Lung (tissue), 11 donors: ENCODE measurements at regions not wholly inside any gene's neighbourhood (a gene's known extent, or its start where the extent isn't known, plus 50 kb on each side); places are given as distances from the start of the nearest gene placed in this dataset.

ENCODE experiments used
- ATAC-seq: fragments of 200-7000 bp; cut with Tn5 transposase; one replicate; pipeline ENCODE4 v1.9.1; 2020; ENCODE audit warnings: moderate number of reproducible peaks; ENCODE audit not compliant: insufficient read depth, low FRiP score
- DNase-seq, 3 donors: peaks; one replicate each; pipeline ENCODE4 v3.0.0-alpha.2; 2013 to 2017
- H3K27ac ChIP-seq, 2 donors: one replicate each; pipeline ENCODE4 v1.5.1; 2013; ENCODE audit warnings: mild to moderate bottlenecking in 2 of 2, moderate library complexity in 2 of 2, control low read depth in 1 of 2, inconsistent platforms in 1 of 2, low read depth in 1 of 2, low read length in 1 of 2
- H3K27me3 ChIP-seq, 3 donors: one replicate each; pipeline ENCODE4 v1.5.1; 2013; ENCODE audit warnings: low read length in 2 of 3; ENCODE audit not compliant: control insufficient read depth in 3 of 3, insufficient read depth in 3 of 3
- H3K36me3 ChIP-seq, 4 donors: one replicate each; pipeline ENCODE4 v1.5.1; 2013; ENCODE audit warnings: low read length in 4 of 4, mild to moderate bottlenecking in 1 of 4, moderate library complexity in 1 of 4; ENCODE audit not compliant: control insufficient read depth in 4 of 4, insufficient read depth in 4 of 4
- H3K4me1 ChIP-seq, 5 donors: one replicate each; pipeline ENCODE4 v1.5.1; 2013; ENCODE audit warnings: low read length in 5 of 5, mild to moderate bottlenecking in 2 of 5, moderate library complexity in 1 of 5; ENCODE audit not compliant: control insufficient read depth in 5 of 5, insufficient read depth in 5 of 5
- H3K4me3 ChIP-seq: one replicate; pipeline ENCODE4 v1.5.1; 2013; ENCODE audit warnings: mild to moderate bottlenecking, control low read depth, moderate library complexity
- H3K9ac ChIP-seq, 2 donors: one replicate each; pipeline ENCODE4 v1.5.1; 2013; ENCODE audit warnings: low read length in 2 of 2, control low read depth in 1 of 2; ENCODE audit not compliant: insufficient read depth in 1 of 2
- H3K9me3 ChIP-seq, 4 donors: one replicate each; pipeline ENCODE4 v1.5.1; 2013; ENCODE audit warnings: low read length in 3 of 4, mild to moderate bottlenecking in 1 of 4, moderate library complexity in 1 of 4; ENCODE audit not compliant: control insufficient read depth in 4 of 4, insufficient read depth in 3 of 4
- CTCF ChIP-seq: IDR thresholded peaks from 2 replicates; pipeline ENCODE4 v1.5.1; 2012; ENCODE audit warnings: mild to moderate bottlenecking; ENCODE audit errors: control extremely low read depth, extremely low read depth
- WGBS, 2 donors: extraction: QIAGEN DNeasy Blood & Tissue Kit; methylation state at CpG; one replicate each; pipeline ENCODE4 v1.1.7; 2013; 5-methylcytosine and 5-hydroxymethylcytosine counted together
- donor health status: control.
- donor health status: control.
- donor health status: Bipolar disorder and iron deficiency.
- donor health status: healthy.
- donor health status: DM: yes; HTN: yes; CAD: no.

GRCh38 chr5:4159681-4160080, 564.0 kb downstream of the IRX1 start:
- ATAC-seq: no peak
- H3K9ac ChIP-seq: no peak overlapping the region
- no peak for TF ChIP-seq CTCF
- H3K36me3 ChIP-seq: no peaks in the 10 kb centered on the region
- peaks cover 0 to 2% (median under 1%) of the 10 kb centered on the region in 4 donors for H3K9me3 ChIP-seq
- WGBS, 2 donors: 78 to 83% methylated on average over 5 of the region's 5 CpGs
- no peak for DNase-seq
- H3K4me3 ChIP-seq: no peak overlapping the region
- peaks cover 0 to 4% (median 0%) of the 10 kb centered on the region in 5 donors for H3K4me1 ChIP-seq
- H3K27me3 ChIP-seq: no peaks in the 10 kb centered on the region
- H3K27ac ChIP-seq: no peak overlapping the region

- no peak overlapping the region for H3K27ac ChIP-seq
- H3K4me3 ChIP-seq: no peak overlapping the region
- no peak overlapping the region for H3K9ac ChIP-seq
- ATAC-seq (no peak), DNase-seq (no peak)
- H3K36me3 ChIP-seq: no peaks in the 10 kb centered on the region
- H3K9me3 ChIP-seq: no peaks in the 10 kb centered on the region
- peaks cover 0 to 4% (median 0%) of the 10 kb centered on the region in 5 donors for H3K4me1 ChIP-seq
- TF ChIP-seq CTCF: no peak
- 89% methylated on average over 6 of the region's 6 CpGs for WGBS, 2 donors
- H3K27me3 ChIP-seq: no peaks in the 10 kb centered on the region
These were observed 568.5 kb downstream of the IRX1 start for GRCh38 chr5:4164167-4164566.

GRCh38 chr5:4180703-4181102, 585.1 kb downstream of the IRX1 start:
- no peak for TF ChIP-seq CTCF
- Histone ChIP-seq H3K4me3 (no peak overlapping the region), H3K4me1 (no peaks in the 10 kb centered on the region), H3K27ac (no peak overlapping the region), H3K9ac (no peak overlapping the region), H3K36me3 (no peaks in the 10 kb centered on the region), H3K9me3 (peaks cover 0 to 4% (median 2%) of the 10 kb centered on the region in 4 donors), H3K27me3 (no peaks in the 10 kb centered on the region)
- WGBS, 2 donors: 89% methylated on average over 5 of the region's 5 CpGs
- no peak for ATAC-seq
- DNase-seq: no peak

GRCh38 chr5:4182144-4182543, 586.5 kb downstream of the IRX1 start:
- Histone ChIP-seq H3K36me3 (no peaks in the 10 kb centered on the region), H3K27me3 (no peaks in the 10 kb centered on the region), H3K27ac (no peak overlapping the region), H3K4me1 (no peaks in the 10 kb centered on the region), H3K9ac (no peak overlapping the region), H3K4me3 (no peak overlapping the region), H3K9me3 (peaks cover 0 to 3% (median under 1%) of the 10 kb centered on the region in 4 donors)
- WGBS, 2 donors: 87 to 88% methylated on average over 5 of the region's 5 CpGs
- no peak for ATAC-seq
- TF ChIP-seq CTCF: no peak
- no peak for DNase-seq
